ENCODE measurements at regions not wholly inside any gene's neighbourhood (a gene's known extent, or its start where the extent isn't known, plus 50 kb on each side); places are given as distances from the start of the nearest gene placed in this dataset.
"Not testable (repeated sequence)": the region's sequence is repeated elsewhere in the genome, so short reads cannot be mapped to it uniquely, and the experiment has no call there.

GRCh38 chr7:41465571-41465970, 237.3 kb downstream of the INHBA start:
- DNase-seq (ENCODE audit: low spot score): no peak

- no peak for DNase-seq (ENCODE audit: low spot score)
Observed at GRCh38 chr7:41463770-41464470, 239.0 kb downstream of the INHBA start.

- no peak for DNase-seq (ENCODE audit: low spot score)
Observed at GRCh38 chr7:41459623-41460261, 243.1 kb downstream of the INHBA start.

GRCh38 chr7:41459183-41459582, 243.7 kb downstream of the INHBA start:
- no peak for DNase-seq (ENCODE audit: low spot score)

- no peak for DNase-seq (ENCODE audit: low spot score)
Observed at GRCh38 chr7:41457832-41458437, 245.0 kb downstream of the INHBA start.

GRCh38 chr7:41451826-41452225, 251.1 kb downstream of the INHBA start:
- DNase-seq (ENCODE audit: low spot score): no peak

- DNase-seq (ENCODE audit: low spot score): no peak
Observed at GRCh38 chr7:41449694-41450093, 253.2 kb downstream of the INHBA start.

- no peak for DNase-seq (ENCODE audit: low spot score)
Observed at GRCh38 chr7:41449286-41449685, 253.6 kb downstream of the INHBA start.

GRCh38 chr7:41448104-41448503, 254.8 kb downstream of the INHBA start:
- no peak for DNase-seq (ENCODE audit: low spot score)

GRCh38 chr7:41447450-41448042, 255.3 kb downstream of the INHBA start:
- DNase-seq (ENCODE audit: low spot score): no peak

GRCh38 chr7:41446606-41447449, 256.1 kb downstream of the INHBA start:
- DNase-seq (ENCODE audit: low spot score): no peak

GRCh38 chr7:41445946-41446345, 256.9 kb downstream of the INHBA start:
- DNase-seq (ENCODE audit: low spot score): no peak

- DNase-seq (ENCODE audit: low spot score): no peak
Observed at GRCh38 chr7:41445432-41445831, 257.5 kb downstream of the INHBA start.

GRCh38 chr7:41439515-41439879, 263.4 kb downstream of the INHBA start:
- DNase-seq (ENCODE audit: low spot score): no peak

GRCh38 chr7:41438705-41439514, 264.0 kb downstream of the INHBA start:
- no peak for DNase-seq (ENCODE audit: low spot score)

- no peak for DNase-seq (ENCODE audit: low spot score)
Observed at GRCh38 chr7:41437257-41438196, 265.4 kb downstream of the INHBA start.

GRCh38 chr7:41436139-41436538, 266.8 kb downstream of the INHBA start:
- DNase-seq (ENCODE audit: low spot score): no peak

- DNase-seq (ENCODE audit: low spot score): not testable (repeated sequence)
Observed at GRCh38 chr7:41435020-41435419, 267.9 kb downstream of the INHBA start.

- DNase-seq (ENCODE audit: low spot score): no peak
Observed at GRCh38 chr7:41431671-41432070, 271.2 kb downstream of the INHBA start.

- DNase-seq (ENCODE audit: low spot score): no peak
Observed at GRCh38 chr7:41428381-41428780, 274.5 kb downstream of the INHBA start.

All from CD4-positive, alpha-beta T cell treated with Interleukin-15 for 4 hours (primary cell).